GM23338 (cell line): ENCODE measurements at regions not wholly inside any gene's neighbourhood (a gene's known extent, or its start where the extent isn't known, plus 50 kb on each side); places are given as distances from the start of the nearest gene placed in this dataset.
"Not testable (repeated sequence)": the region's sequence is repeated elsewhere in the genome, so short reads cannot be mapped to it uniquely, and the experiment has no call there.

Source experiments
- ATAC-seq: fragments of 200-7000 bp; cut with Tn5 transposase; 3 replicates; pipeline ENCODE4 v1.9.1; 2020
- DNase-seq: peaks from one replicate; pipeline ENCODE4 v3.0.0-alpha.2; 2015; ENCODE audit warnings: low spot score
- H2AFZ ChIP-seq: fragments of 200-600 bp; sonication (generic); 2 replicates; pipeline ENCODE4 v1.8.0; 2016; ENCODE audit warnings: antibody characterized with exemption, mild to moderate bottlenecking, moderate library complexity
- H3F3A ChIP-seq: fragments of 200-600 bp; sonication (generic); replicated peaks from 2 replicates; pipeline ENCODE4 v1.8.0; 2017; ENCODE audit warnings: antibody characterized with exemption, mixed run types, low read depth
- H3K27ac ChIP-seq: fragments of 200-600 bp; sonication (generic); 2 replicates; pipeline ENCODE4 v1.6.1; 2016; ENCODE audit warnings: low read depth
- H3K27me3 ChIP-seq: fragments of 200-600 bp; sonication (generic); 2 replicates; pipeline ENCODE4 v1.8.0; 2016; ENCODE audit warnings: mild to moderate bottlenecking, mixed run types, moderate library complexity; ENCODE audit not compliant: insufficient read depth
- H3K36me3 ChIP-seq: fragments of 200-600 bp; sonication (generic); 2 replicates; pipeline ENCODE4 v1.8.0; 2016; ENCODE audit warnings: mild to moderate bottlenecking; ENCODE audit not compliant: insufficient read depth
- H3K4me1 ChIP-seq: fragments of 200-600 bp; sonication (generic); 2 replicates; pipeline ENCODE4 v1.8.0; 2016; ENCODE audit warnings: mild to moderate bottlenecking, moderate library complexity; ENCODE audit not compliant: insufficient read depth
- H3K4me2 ChIP-seq: fragments of 200-600 bp; sonication (generic); 2 replicates; pipeline ENCODE4 v1.7.1; 2017; ENCODE audit warnings: mixed run types
- H3K4me3 ChIP-seq: fragments of 200-600 bp; sonication (generic); 2 replicates; pipeline ENCODE4 v1.6.1; 2016; ENCODE audit warnings: mixed run types
- H3K79me2 ChIP-seq: fragments of 200-600 bp; sonication (generic); replicated peaks from 2 replicates; pipeline ENCODE4 v1.8.0; 2017; ENCODE audit warnings: mild to moderate bottlenecking; ENCODE audit not compliant: insufficient read depth
- H3K9me2 ChIP-seq: fragments of 200-600 bp; sonication (generic); 2 replicates; pipeline ENCODE4 v1.8.0; 2017; ENCODE audit not compliant: insufficient read depth
- H4K20me1 ChIP-seq: fragments of 200-600 bp; sonication (generic); replicated peaks from 2 replicates; pipeline ENCODE4 v1.8.0; 2017; ENCODE audit warnings: mild to moderate bottlenecking; ENCODE audit not compliant: insufficient read depth
- H3K27ac Mint-ChIP-seq: 2 replicates; pipeline ENCODE4 v1.8.0; 2020; ENCODE audit warnings: inconsistent platforms, mild to moderate bottlenecking, moderate library complexity, mixed read lengths
- H3K27me3 Mint-ChIP-seq: 3 replicates; pipeline ENCODE4 v1.8.0; 2022; ENCODE audit warnings: low read depth, mild to moderate bottlenecking, moderate library complexity, mixed read lengths, inconsistent platforms; ENCODE audit not compliant: insufficient read depth, poor library complexity
- H3K36me3 Mint-ChIP-seq: 3 replicates; pipeline ENCODE4 v1.8.0; 2021; ENCODE audit warnings: low read depth, mild to moderate bottlenecking, inconsistent platforms, moderate library complexity, mixed read lengths
- H3K4me1 Mint-ChIP-seq: 3 replicates; pipeline ENCODE4 v1.8.0; 2020; ENCODE audit warnings: mild to moderate bottlenecking, inconsistent platforms, mixed read lengths
- H3K4me3 Mint-ChIP-seq: 3 replicates; pipeline ENCODE4 v1.8.0; 2021; ENCODE audit warnings: moderate library complexity, mild to moderate bottlenecking, inconsistent platforms, mixed read lengths
- H3K9me3 Mint-ChIP-seq: 3 replicates; pipeline ENCODE4 v1.8.0; 2020; ENCODE audit warnings: moderate library complexity, mild to moderate bottlenecking, inconsistent platforms, mixed read lengths
- CREB1 ChIP-seq: fragments of 250-450 bp; sonication (Bioruptor Pico); IDR thresholded peaks from 2 replicates; pipeline ENCODE4 v1.5.0; 2020; ENCODE audit warnings: low read depth, mild to moderate bottlenecking, moderate library complexity
- EZH2 ChIP-seq: fragments of 200-600 bp; sonication (generic); IDR thresholded peaks from one replicate; pipeline ENCODE4 v1.8.0; 2017; ENCODE audit warnings: antibody characterized with exemption, mild to moderate bottlenecking, low read depth; ENCODE audit not compliant: unreplicated experiment
- EZH2phosphoT487 ChIP-seq: fragments of 200-600 bp; sonication (generic); IDR thresholded peaks from one replicate; pipeline ENCODE4 v1.8.1; 2018; ENCODE audit warnings: antibody characterized with exemption; ENCODE audit not compliant: unreplicated experiment
- NANOG ChIP-seq: IDR thresholded peaks from 2 replicates; pipeline ENCODE4 v1.6.1; 2016; ENCODE audit warnings: antibody characterized with exemption, borderline replicate concordance
- POLR2AphosphoS5 ChIP-seq: IDR thresholded peaks from 2 replicates; pipeline ENCODE4 v1.6.1; 2016; ENCODE audit warnings: antibody characterized with exemption, low read depth
- STAT1 ChIP-seq: IDR thresholded peaks from one replicate; pipeline ENCODE4 v1.6.1; 2016; ENCODE audit warnings: antibody characterized with exemption; ENCODE audit not compliant: unreplicated experiment
- ZNF114 ChIP-seq: fragments of 250-450 bp; sonication (Bioruptor Pico); IDR thresholded peaks from 2 replicates; pipeline ENCODE4 v1.5.0; 2020; ENCODE audit warnings: mild to moderate bottlenecking, moderate library complexity
- ZNF331 ChIP-seq: fragments of 250-450 bp; sonication (Bioruptor Pico); IDR thresholded peaks from 2 replicates; pipeline ENCODE4 v1.5.0; 2020; ENCODE audit warnings: low read depth, mild to moderate bottlenecking, moderate library complexity
- TF ChIP-seq, protein P1 (sequence below), 2 experiments: fragments of 200-600 bp in 1 of 2; sonication (generic) in 1 of 2; conservative IDR thresholded peaks; 2 replicates each; pipeline versions ENCODE4 v1.5.1 to v1.6.1; 2016 to 2017; ENCODE audit warnings: antibody characterized with exemption in 2 of 2, low read depth in 2 of 2, mild to moderate bottlenecking in 2 of 2, moderate library complexity in 1 of 2

DNA sequence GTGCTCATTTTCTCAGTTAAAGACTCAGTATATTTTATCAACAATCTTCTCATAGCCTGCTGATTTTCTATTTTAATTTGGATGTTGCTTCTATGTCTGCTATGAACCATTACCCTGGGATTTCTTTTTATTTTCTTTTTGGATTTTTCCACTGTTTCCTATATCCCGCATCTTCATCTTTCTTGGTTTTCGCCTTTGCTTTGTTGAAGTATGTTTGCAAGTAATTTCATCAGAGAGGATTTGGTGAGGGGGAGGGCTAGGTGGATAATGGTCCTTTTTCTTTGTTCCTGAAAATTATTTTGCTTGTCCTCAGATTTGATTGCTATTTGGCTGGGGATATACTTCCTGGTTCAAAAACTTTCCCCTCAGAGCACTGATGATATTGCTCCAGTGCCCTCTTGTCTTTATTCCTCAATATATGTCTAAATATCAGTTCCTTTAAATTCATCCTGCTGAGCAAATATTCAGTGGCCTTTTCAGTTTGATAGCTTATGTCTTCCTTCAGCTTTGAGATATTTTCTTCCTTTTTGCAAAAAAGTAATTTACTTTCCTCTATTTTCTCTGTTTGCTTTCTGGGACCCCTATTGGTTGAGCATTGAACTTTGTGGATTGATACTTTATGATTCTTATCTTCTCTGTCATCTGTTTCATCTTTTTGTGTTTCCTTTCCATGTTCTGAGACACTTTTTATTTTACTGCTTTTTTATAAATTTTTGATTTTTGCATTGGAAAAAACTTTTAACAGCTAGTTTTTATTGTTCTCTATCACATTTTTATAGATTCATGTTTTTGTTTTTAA is 227.6 kb upstream of the ELL2 start:
- Histone ChIP-seq H3K27ac (no peak overlapping the region), H3K4me3 (no peak overlapping the region), H4K20me1 (no peaks in the 10 kb centered on the region), H3K36me3 (no peaks in the 10 kb centered on the region), H3K79me2 (no peaks in the 10 kb centered on the region), H2AFZ (no peak overlapping the region), H3K4me1 (no peaks in the 10 kb centered on the region; the same call in 1 of the 2 replicates), H3K4me2 (no peak overlapping the region), H3K27me3 (no peaks in the 10 kb centered on the region), H3F3A (no peaks in the 10 kb centered on the region), H3K9me2 (0 out of 2 replicates have a peak, but pooled peaks cover 2% of the 10 kb centered on the region)
- Mint-ChIP-seq H3K4me1 (peaks cover 15% of the 10 kb centered on the region), H3K9me3 (peaks cover 3% of the 10 kb centered on the region; the same call in 2 of the 3 replicates), H3K27me3 (peaks cover 3% of the 10 kb centered on the region), H3K36me3 (no peaks in the 10 kb centered on the region), H3K4me3 (no peak overlapping the region), H3K27ac (peak overlapping the region; percentile 29; the same call in 1 of the 2 replicates)
- DNase-seq, result no peak
- TF ChIP-seq EZH2phosphoT487, result no peak
- TF ChIP-seq, protein P1, sequence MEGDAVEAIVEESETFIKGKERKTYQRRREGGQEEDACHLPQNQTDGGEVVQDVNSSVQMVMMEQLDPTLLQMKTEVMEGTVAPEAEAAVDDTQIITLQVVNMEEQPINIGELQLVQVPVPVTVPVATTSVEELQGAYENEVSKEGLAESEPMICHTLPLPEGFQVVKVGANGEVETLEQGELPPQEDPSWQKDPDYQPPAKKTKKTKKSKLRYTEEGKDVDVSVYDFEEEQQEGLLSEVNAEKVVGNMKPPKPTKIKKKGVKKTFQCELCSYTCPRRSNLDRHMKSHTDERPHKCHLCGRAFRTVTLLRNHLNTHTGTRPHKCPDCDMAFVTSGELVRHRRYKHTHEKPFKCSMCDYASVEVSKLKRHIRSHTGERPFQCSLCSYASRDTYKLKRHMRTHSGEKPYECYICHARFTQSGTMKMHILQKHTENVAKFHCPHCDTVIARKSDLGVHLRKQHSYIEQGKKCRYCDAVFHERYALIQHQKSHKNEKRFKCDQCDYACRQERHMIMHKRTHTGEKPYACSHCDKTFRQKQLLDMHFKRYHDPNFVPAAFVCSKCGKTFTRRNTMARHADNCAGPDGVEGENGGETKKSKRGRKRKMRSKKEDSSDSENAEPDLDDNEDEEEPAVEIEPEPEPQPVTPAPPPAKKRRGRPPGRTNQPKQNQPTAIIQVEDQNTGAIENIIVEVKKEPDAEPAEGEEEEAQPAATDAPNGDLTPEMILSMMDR (conservative IDR thresholded peaks at IDR 0.05; ENCODE audit: low read depth in 2 of 2), result peak in 1 of 2 experiments; percentile 31; a peak in 2 of 4 replicates
- ATAC-seq, result no peak

DNA sequence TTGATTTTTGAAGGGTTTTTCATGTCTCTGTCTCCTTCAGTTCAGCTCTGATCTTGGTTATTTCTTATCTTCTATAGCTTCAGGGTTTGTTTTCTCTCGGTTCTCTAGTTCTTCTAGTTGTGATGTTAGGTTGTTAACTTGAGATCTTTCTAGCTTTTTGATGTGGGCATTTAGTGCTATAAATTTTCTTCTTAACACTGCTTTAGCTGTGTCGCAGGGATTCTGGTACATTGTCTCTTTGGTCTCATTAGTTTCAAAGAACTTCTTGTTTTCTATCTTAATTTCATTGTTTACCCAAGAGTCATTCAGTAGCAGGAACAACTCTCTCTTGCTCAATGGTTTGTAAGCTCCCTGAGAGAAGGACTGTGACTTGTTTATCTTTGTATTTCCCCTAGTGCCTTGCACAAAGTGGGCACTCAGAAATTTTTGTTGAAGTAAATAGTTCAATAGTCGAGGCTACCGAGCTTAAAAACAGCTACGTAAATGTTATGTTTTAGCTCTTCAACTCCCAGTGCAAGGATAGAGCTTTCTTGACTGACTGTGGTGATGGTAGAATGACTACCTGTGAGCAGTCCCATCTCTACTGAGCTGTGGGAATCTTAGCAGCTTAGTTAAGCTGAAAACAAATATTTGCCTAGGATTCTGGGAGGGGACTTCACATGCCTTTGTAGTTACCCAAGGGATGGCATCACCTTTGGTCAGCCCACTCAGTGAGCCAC is 225.8 kb upstream of the ELL2 start:
- H3K79me2 ChIP-seq, result no peaks in the 10 kb centered on the region
- TF ChIP-seq POLR2AphosphoS5 (no peak), EZH2 (no peak), CREB1 (CRISPR knock-in tag) (no peak), STAT1 (no peak), NANOG (no peak), EZH2phosphoT487 (no peak), ZNF331 (CRISPR knock-in tag) (no peak), ZNF114 (no peak)
- no peak overlapping the region for H3K4me3 ChIP-seq
- peaks cover 4% of the 10 kb centered on the region for H3K27me3 Mint-ChIP-seq
- H3K4me1 ChIP-seq, result no peaks in the 10 kb centered on the region; the same call in 1 of the 2 replicates
- peaks cover 15% of the 10 kb centered on the region for H3K4me1 Mint-ChIP-seq
- DNase-seq, result no peak
- H3K4me2 ChIP-seq, result no peak overlapping the region
- H3K27me3 ChIP-seq, result no peaks in the 10 kb centered on the region
- H4K20me1 ChIP-seq, result no peaks in the 10 kb centered on the region
- no peak overlapping the region for H3K4me3 Mint-ChIP-seq
- no peak for ATAC-seq
- H3K9me3 Mint-ChIP-seq, result peaks cover 4% of the 10 kb centered on the region; the same call in 2 of the 3 replicates
- no peak overlapping the region for H2AFZ ChIP-seq
- H3K36me3 Mint-ChIP-seq, result no peaks in the 10 kb centered on the region
- H3K27ac Mint-ChIP-seq, result no peak overlapping the region
- no peaks in the 10 kb centered on the region for H3F3A ChIP-seq
- H3K27ac ChIP-seq, result no peak overlapping the region
- 0 out of 2 replicates have a peak, but pooled peaks cover 2% of the 10 kb centered on the region for H3K9me2 ChIP-seq
- H3K36me3 ChIP-seq, result no peaks in the 10 kb centered on the region

DNA sequence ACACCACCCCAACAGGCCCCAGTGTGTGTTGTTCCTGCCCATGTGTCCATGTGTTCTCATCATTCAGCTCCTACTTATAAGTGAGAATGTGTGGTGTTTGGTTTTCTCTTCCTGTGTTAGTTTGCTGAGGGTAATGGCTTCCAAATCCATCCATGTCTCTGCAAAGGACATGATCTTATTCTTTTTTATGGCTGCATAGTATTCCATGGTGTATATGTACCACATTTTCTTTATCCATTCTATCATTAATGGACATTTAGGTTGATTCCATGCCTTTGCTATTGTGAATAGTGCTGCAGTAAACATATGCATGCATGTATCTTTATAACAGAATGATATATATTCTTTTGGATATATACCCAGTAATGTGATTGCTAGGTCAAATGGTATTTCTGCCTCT is 222.9 kb upstream of the ELL2 start:
- not testable (repeated sequence) for H4K20me1 ChIP-seq, H3K36me3 Mint-ChIP-seq, ATAC-seq, H3F3A ChIP-seq, H3K36me3 ChIP-seq, H3K79me2 ChIP-seq, H2AFZ ChIP-seq, H3K27me3 ChIP-seq, H3K9me2 ChIP-seq, H3K27me3 Mint-ChIP-seq, H3K4me1 Mint-ChIP-seq, H3K4me1 ChIP-seq, H3K4me3 Mint-ChIP-seq, H3K27ac Mint-ChIP-seq, H3K9me3 Mint-ChIP-seq, H3K4me2 ChIP-seq, DNase-seq, H3K4me3 ChIP-seq, H3K27ac ChIP-seq
